HG03103 (cell line): ENCODE measurements at regions not wholly inside any gene's neighbourhood (a gene's known extent, or its start where the extent isn't known, plus 50 kb on each side); places are given as distances from the start of the nearest gene placed in this dataset.
A peak's percentile ranks its signal among the peaks of the same experiment; 100 is the strongest.
"Not testable (repeated sequence)": the region's sequence is repeated elsewhere in the genome, so short reads cannot be mapped to it uniquely, and the experiment has no call there.

ENCODE experiments used
- ATAC-seq: cut with Tn5 transposase; IDR thresholded peaks from one replicate; pipeline ENCODE4 v1.9.1; 2021; ENCODE audit warnings: low read depth; ENCODE audit not compliant: unreplicated experiment

DNA sequence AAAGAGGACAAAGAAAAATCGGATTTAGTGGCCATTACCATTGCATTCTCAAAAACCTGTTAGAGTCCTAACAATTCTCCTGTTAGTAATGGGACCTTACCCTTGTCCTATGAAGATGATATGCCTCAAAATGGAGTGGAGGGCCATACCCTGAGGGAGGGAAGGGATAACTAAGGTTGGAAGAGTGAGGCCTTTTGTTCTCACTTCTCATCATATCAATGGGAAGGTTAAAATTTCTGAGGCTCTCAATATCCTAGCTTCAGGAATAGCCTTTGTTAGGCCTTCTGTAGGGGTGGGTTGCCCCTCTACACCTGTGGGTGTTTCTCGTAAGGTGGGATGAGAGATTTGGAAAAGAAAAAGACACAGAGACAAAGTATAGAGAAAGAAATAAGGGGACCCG, 109.4 kb upstream of the SGIP1 start:
- ATAC-seq: not testable (repeated sequence)

- no peak for ATAC-seq
Measured at GRCh38 chr1:66426239-66426853, 107.6 kb upstream of the SGIP1 start.

- not testable (repeated sequence) for ATAC-seq
Measured at GRCh38 chr1:66430815-66431214, 103.1 kb upstream of the SGIP1 start.

GRCh38 chr1:66431999-66432398, 102.0 kb upstream of the SGIP1 start:
- no peak for ATAC-seq

GRCh38 chr1:66433611-66434010, 100.3 kb upstream of the SGIP1 start:
- no peak for ATAC-seq

- no peak for ATAC-seq
Measured at GRCh38 chr1:66434096-66434495, 99.9 kb upstream of the SGIP1 start.

DNA sequence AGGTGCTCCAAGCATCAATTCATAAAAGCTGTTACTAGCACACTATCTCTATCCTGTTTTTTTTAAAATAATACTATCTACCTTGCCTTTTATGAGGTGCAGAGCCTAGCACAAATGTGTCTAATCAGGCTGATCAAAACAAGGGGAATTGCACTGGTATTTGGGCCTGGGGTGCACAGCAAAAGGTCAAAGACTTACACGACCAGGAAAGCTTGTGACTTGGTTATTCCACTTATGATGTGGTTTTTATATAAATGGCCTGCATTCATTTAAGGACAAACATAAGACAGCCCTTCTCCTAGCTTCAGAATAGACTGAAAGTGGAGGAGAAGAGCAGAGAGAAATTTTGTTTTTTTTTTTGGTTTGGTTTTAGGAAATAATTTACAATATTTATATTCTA, 98.4 kb upstream of the SGIP1 start:
- no peak for ATAC-seq

GRCh38 chr1:66436378-66437135, 97.4 kb upstream of the SGIP1 start:
- ATAC-seq: peak; percentile 57

- no peak for ATAC-seq
Measured at GRCh38 chr1:66437136-66437401, 96.9 kb upstream of the SGIP1 start.

GRCh38 chr1:66438062-66438461, 95.9 kb upstream of the SGIP1 start:
- ATAC-seq: no peak

DNA sequence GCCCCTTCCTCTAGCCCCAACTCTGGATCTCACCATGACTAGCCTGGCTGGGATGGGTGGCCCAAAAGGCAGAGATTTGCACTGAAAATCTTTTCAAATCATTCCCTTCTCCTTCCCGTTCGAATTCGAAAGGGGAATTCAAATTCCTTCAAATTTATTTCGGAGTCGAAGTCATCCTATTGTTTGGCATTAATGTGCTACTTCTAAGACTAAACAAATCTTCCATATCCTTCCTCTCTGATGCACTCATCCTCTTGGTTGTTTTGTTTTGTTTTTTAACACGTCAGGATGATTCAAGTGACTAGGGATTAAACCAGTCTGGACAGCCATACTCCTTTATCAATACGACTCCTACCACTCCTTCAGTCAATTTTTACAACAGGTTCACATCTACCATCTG, 95.5 kb upstream of the SGIP1 start:
- ATAC-seq: no peak

DNA sequence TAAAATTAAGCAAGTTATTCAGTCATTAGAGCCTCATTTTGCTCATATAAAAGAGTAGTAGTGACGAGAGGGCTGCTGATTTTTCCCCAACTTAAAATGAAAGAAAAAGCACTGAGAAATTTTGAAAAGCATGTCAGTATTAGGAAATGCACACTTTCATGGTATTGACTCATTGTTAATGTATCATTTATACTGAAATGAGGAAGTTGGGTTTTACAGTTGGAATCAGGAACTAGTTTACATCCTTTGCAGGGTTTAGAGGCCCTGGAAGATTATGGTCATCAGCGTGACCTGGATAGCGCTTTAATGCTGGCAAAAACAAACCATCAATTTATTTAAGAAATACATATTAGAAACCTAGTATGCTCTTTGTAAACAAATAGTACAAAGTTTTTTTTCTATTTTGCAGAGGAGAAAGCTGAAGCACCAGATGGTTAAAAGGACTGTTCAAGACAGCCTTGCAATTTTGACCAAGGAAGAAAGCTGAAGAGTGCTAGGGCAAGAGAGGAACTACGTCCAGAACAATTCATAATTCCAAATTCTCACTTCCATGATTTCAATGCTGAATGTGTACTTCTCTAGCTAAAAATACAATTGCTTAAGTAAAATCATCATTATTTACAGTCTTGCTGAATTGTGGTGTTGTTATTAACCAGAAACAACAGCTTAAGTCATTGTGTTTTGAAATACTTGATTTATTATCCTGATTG, 94.8 kb upstream of the SGIP1 start:
- peak; percentile 69 for ATAC-seq

GRCh38 chr1:66443793-66444192, 90.2 kb upstream of the SGIP1 start:
- ATAC-seq: no peak

GRCh38 chr1:66444438-66445265, 89.3 kb upstream of the SGIP1 start:
- ATAC-seq: no peak

DNA sequence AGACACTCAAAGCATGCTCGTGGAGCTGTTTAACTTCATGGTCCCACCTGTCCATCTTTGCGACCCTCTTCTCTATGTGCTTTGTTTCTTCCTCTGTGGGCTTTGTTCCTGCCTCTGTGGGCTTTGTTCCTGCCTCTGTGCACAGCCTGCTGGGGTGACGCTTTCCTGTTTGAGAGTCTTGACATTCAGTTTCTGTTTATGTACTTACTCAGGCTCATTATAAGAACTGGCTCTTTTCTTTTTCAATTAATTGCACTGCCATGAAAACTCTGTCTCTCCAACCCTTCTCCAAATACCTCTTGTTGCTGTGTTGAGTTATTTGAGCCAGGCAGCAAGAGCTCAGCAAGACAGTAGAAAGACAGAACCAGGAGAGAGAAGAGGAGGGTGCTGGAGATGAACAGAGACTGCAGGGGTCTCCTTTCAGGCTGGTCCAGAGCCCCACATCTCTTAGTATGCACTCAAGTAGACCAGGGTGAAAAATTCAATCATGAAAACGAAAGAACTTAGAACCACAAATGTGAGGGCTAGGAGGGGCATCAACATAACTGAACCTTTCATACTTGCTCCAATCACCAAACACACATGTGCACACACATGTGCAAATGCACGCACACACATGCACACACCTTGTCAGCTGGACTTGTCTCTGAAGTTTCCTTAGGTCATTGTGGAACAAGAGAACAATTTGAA, 88.3 kb upstream of the SGIP1 start:
- peak; percentile 81 for ATAC-seq

- peak; percentile 39 for ATAC-seq
Measured at GRCh38 chr1:66446261-66447001, 87.5 kb upstream of the SGIP1 start.

DNA sequence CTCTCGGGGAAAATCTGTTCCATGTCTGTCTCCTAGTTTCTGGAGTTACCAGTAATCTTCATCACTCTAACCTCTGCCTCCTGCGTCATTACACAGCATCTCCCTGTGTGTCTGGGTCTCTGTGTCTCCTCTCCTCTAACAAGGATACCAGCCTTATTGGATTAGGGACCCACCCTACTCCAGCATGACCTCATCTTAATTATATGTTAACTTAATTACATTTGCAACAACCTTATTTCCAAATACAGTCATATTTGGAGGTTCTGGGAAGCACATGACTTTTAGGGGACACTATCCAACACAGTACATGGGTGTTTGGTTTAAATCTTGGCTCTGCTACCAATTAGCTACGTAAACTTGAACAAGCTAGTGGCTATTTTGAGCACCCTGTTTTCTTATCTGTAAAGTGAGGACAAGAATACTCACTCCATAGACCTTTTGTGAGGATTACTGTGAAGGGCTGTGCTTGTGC, 83.9 kb upstream of the SGIP1 start:
- ATAC-seq: no peak

DNA sequence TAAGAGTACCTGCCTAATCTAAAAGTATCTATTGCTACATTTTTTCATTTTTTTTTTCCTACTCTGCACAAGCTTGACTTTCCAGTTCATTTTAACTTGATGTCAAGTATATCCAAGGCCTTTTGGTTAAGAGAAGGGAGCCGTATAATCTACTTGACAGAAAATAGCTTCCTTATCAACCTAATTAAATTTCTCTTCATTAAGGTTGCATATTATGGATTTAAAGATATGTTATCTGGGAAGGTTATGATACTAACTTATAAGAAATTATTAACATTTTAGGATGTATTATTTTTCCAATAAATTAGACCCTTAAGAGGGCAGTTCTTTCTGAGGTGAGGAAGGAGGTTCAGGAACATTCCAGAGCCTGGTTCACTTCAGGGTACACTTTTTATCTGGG, 83.1 kb upstream of the SGIP1 start:
- ATAC-seq: no peak

DNA sequence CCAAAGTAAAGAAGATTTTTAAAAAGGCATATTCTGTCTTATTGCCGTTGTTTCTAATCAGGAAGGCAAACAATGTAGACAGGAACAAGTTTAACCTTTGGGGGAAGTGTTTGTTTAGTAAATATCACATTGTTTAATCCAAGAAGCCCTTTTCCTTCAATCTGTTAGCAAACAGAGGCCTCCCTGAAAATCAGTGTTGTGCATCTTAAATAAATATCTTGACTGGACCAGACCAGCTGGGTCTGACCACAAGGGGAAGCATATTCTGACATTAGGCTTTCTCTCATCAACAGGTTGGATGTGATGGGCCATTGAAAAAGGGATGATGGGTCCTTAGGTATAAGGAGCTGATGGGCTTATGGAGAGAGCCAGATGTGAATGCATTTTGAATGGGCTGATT, 81.8 kb upstream of the SGIP1 start:
- ATAC-seq: no peak

DNA sequence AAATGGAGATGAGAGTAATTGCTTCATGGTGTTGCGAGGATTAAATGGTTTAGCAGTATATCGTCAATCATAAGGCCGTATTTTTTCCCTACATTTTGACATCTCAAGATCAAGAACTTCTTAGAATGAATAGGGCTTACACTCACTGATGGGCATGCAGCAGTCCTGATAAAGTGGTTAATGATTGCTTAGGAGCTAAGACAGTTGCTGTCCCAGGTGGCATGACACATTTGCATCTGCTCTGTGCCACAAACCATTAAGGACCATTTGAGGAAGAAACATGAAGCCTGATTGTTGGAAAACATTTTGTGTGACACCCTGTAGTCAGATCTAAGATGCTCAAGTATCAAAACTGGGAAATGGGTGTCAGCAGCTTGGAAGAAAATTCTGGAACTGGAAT, 81.0 kb upstream of the SGIP1 start:
- ATAC-seq: no peak
